ENCODE measurements at regions not wholly inside any gene's neighbourhood (a gene's known extent, or its start where the extent isn't known, plus 50 kb on each side); places are given as distances from the start of the nearest gene placed in this dataset.

DNA sequence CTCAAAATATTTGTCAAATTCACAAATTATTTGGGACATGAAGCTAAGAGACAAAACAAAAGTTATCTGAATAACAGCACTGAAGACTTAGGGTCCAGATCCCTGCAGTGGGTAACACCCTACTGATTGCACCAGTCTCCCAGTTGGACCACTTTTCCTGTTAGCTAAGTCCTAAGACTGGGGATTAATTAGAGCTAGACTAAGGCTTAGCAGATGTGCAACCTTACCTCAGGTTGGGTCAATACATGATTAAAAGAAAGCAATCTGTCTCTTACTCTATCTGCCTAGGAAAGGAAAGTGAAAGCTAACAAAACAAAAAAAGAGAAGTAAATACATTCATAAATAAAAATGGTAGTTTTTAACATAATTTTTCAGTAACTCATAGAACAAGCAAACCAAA, 737.2 kb upstream of the CHRM3 start (continued):
- TF ChIP-seq CCNT2 (IDR thresholded peaks at IDR 0.05; ENCODE audit: borderline replicate concordance, extremely low read depth, insufficient read length, low read depth, low read length), result no peak

DNA sequence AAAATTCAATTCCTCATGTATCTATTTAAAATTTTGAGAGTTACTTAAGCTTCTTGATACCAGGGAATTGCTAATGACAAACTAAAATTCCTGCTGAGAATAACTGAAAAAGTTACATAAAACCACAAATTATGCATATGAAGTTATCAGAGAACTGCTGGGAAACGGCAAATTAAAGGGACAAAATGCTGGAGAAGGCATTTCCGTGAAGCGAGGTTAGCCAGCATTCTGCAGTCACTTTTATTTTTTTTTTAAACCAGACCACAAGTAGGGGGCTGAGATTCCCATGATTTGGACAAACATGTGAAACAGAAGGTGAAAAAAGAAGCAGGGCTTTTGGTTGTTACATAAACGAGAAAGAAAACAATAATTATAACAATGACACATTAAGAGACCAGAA, 737.6 kb upstream of the CHRM3 start:
- no peaks in the 10 kb centered on the region for H3K79me2 ChIP-seq (ENCODE audit: control insufficient read depth, insufficient read depth, low read length)
- in situ Hi-C loops (cut with MboI), result no loop called here
- H3K9ac ChIP-seq (ENCODE audit: insufficient read depth in 1 of 2, low read depth in 2 of 2, low read length in 2 of 2), result no peak overlapping the region
- WGBS (ENCODE audit: insufficient coverage, low coverage, missing lambda C conversion rate), result 0% methylated on average over 4 of the region's 4 CpGs
- H2AFZ ChIP-seq (ENCODE audit: low read depth, low read length), result no peak overlapping the region
- FAIRE-seq (no peak), ATAC-seq (no peak), DNase-seq (ENCODE audit: extremely low read depth in 1 of 4, low spot score in 3 of 4) (no peak)
- H3K4me1 ChIP-seq (replicated peaks in 1 of 2; ENCODE audit: control insufficient read depth in 2 of 2, insufficient read depth in 2 of 2, low read length in 2 of 2), result no peaks in the 10 kb centered on the region
- ChIA-PET CTCF (ENCODE audit: low intra/inter-chr PET ratio) (no interaction called here), POLR2A (no interaction called here)
- no peak overlapping the region for H3K4me2 ChIP-seq (ENCODE audit: insufficient read depth, low read length)
- intact Hi-C loops (cut with micrococcal nuclease), result no loop called here
- H4K20me1 ChIP-seq (replicated peaks; ENCODE audit: control insufficient read depth, insufficient read depth, low read length), result no peaks in the 10 kb centered on the region
- H3K36me3 ChIP-seq (ENCODE audit: control insufficient read depth, insufficient read depth, low read length), result no peaks in the 10 kb centered on the region
- H3K27me3 ChIP-seq (ENCODE audit: control insufficient read depth in 2 of 2, insufficient read depth in 2 of 2, low read length in 2 of 2), result no peaks in the 10 kb centered on the region
- H3K4me3 ChIP-seq, result no peak overlapping the region
- H3K9me1 ChIP-seq (ENCODE audit: control insufficient read depth, insufficient read depth, low read length), result no peaks in the 10 kb centered on the region
- H3K9me3 ChIP-seq (replicated peaks; ENCODE audit: control insufficient read depth, insufficient read depth, low read depth, low read length), result no peaks in the 10 kb centered on the region; the same call in 1 of the 2 replicates
- BruUV-seq (replicated peaks), result no TSS peak
- no peak overlapping the region for H3K27ac ChIP-seq (ENCODE audit: extremely low read depth, low read depth, low read length)
- no peak for TF ChIP-seq LEF1 (IDR thresholded peaks at IDR 0.05)
- no peak for TF ChIP-seq TAF15 (IDR thresholded peaks at IDR 0.05; ENCODE audit: low read depth, low read length)
- no peak for TF ChIP-seq TAF7 (tag; IDR thresholded peaks at IDR 0.05)
- TF ChIP-seq MAFF (IDR thresholded peaks at IDR 0.05; ENCODE audit: low read length), result no peak
- TF ChIP-seq, protein P1, sequence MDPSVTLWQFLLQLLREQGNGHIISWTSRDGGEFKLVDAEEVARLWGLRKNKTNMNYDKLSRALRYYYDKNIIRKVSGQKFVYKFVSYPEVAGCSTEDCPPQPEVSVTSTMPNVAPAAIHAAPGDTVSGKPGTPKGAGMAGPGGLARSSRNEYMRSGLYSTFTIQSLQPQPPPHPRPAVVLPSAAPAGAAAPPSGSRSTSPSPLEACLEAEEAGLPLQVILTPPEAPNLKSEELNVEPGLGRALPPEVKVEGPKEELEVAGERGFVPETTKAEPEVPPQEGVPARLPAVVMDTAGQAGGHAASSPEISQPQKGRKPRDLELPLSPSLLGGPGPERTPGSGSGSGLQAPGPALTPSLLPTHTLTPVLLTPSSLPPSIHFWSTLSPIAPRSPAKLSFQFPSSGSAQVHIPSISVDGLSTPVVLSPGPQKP (CRISPR knock-in tag; IDR thresholded peaks at IDR 0.05), result no peak
- TF ChIP-seq NFE2L1 (tag; IDR thresholded peaks at IDR 0.05; ENCODE audit: borderline replicate concordance, low read depth), result no peak
- no peak for TF ChIP-seq HDAC2 (IDR thresholded peaks at IDR 0.05)
- TF ChIP-seq NCOA1 (IDR thresholded peaks at IDR 0.05; ENCODE audit: low read depth), result no peak
- TF ChIP-seq NCOA2 (IDR thresholded peaks at IDR 0.05; ENCODE audit: partially characterized antibody in 2 of 2), result no peak
- TF ChIP-seq, protein P2, sequence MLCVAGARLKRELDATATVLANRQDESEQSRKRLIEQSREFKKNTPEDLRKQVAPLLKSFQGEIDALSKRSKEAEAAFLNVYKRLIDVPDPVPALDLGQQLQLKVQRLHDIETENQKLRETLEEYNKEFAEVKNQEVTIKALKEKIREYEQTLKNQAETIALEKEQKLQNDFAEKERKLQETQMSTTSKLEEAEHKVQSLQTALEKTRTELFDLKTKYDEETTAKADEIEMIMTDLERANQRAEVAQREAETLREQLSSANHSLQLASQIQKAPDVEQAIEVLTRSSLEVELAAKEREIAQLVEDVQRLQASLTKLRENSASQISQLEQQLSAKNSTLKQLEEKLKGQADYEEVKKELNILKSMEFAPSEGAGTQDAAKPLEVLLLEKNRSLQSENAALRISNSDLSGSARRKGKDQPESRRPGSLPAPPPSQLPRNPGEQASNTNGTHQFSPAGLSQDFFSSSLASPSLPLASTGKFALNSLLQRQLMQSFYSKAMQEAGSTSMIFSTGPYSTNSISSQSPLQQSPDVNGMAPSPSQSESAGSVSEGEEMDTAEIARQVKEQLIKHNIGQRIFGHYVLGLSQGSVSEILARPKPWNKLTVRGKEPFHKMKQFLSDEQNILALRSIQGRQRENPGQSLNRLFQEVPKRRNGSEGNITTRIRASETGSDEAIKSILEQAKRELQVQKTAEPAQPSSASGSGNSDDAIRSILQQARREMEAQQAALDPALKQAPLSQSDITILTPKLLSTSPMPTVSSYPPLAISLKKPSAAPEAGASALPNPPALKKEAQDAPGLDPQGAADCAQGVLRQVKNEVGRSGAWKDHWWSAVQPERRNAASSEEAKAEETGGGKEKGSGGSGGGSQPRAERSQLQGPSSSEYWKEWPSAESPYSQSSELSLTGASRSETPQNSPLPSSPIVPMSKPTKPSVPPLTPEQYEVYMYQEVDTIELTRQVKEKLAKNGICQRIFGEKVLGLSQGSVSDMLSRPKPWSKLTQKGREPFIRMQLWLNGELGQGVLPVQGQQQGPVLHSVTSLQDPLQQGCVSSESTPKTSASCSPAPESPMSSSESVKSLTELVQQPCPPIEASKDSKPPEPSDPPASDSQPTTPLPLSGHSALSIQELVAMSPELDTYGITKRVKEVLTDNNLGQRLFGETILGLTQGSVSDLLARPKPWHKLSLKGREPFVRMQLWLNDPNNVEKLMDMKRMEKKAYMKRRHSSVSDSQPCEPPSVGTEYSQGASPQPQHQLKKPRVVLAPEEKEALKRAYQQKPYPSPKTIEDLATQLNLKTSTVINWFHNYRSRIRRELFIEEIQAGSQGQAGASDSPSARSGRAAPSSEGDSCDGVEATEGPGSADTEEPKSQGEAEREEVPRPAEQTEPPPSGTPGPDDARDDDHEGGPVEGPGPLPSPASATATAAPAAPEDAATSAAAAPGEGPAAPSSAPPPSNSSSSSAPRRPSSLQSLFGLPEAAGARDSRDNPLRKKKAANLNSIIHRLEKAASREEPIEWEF (CRISPR knock-in tag; IDR thresholded peaks at IDR 0.05), result no peak
- TF ChIP-seq, protein P3, sequence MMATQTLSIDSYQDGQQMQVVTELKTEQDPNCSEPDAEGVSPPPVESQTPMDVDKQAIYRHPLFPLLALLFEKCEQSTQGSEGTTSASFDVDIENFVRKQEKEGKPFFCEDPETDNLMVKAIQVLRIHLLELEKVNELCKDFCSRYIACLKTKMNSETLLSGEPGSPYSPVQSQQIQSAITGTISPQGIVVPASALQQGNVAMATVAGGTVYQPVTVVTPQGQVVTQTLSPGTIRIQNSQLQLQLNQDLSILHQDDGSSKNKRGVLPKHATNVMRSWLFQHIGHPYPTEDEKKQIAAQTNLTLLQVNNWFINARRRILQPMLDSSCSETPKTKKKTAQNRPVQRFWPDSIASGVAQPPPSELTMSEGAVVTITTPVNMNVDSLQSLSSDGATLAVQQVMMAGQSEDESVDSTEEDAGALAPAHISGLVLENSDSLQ (IDR thresholded peaks at IDR 0.05), result no peak
- TF ChIP-seq ZNF785 (CRISPR knock-in tag; IDR thresholded peaks at IDR 0.05), result no peak
- TF ChIP-seq YBX1 (IDR thresholded peaks at IDR 0.05), result no peak
- TF ChIP-seq PHB (CRISPR knock-in tag; IDR thresholded peaks at IDR 0.05), result no peak
- no peak for TF ChIP-seq TRIM28 (IDR thresholded peaks at IDR 0.05)
- TF ChIP-seq CCAR2 (IDR thresholded peaks at IDR 0.05; ENCODE audit: low read depth, low read length), result no peak
- no peak for TF ChIP-seq MTF1 (CRISPR knock-in tag; IDR thresholded peaks at IDR 0.05; ENCODE audit: borderline replicate concordance)

All from K562 (cell line).